Panc1 (cell line): ENCODE measurements at regions not wholly inside any gene's neighbourhood (a gene's known extent, or its start where the extent isn't known, plus 50 kb on each side); places are given as distances from the start of the nearest gene placed in this dataset.

Experiments
- ATAC-seq: fragments of 200-7000 bp; cut with Tn5 transposase; 2 replicates; pipeline ENCODE4 v1.9.1; 2020; ENCODE audit warnings: mild to moderate bottlenecking, moderate library complexity
- BruUV-seq: library from RNA; stranded (reverse); fragments of 400-500 nt; replicated peaks from 2 replicates; lab custom pipeline; 2021; lab: Mats Ljungman, UMichigan
- CTCF ChIA-PET: fragments of 300-600 bp; sonication (Branson Sonifier 250); formaldehyde crosslinking; loops from one replicate; lab custom pipeline; 2022; ENCODE audit warnings: antibody characterized with exemption; lab: Charles Lee
- POLR2A ChIA-PET: fragments of 300-600 bp; sonication (Branson Sonifier 250); formaldehyde crosslinking; loops from one replicate; lab custom pipeline; 2022; ENCODE audit warnings: antibody characterized with exemption; lab: Charles Lee
- DNase-seq: peaks from one replicate; pipeline ENCODE4 v3.0.0-alpha.2; 2010; ENCODE audit warnings: low read depth, low spot score
- H3K27ac ChIP-seq: 2 replicates; pipeline ENCODE4 v1.5.1; 2011; ENCODE audit warnings: mild to moderate bottlenecking, low read length, inconsistent platforms
- H3K27me3 ChIP-seq: fragments of 200-500 bp; sonication (Bioruptor generic); 2 replicates; pipeline ENCODE4 v1.6.0; 2014; ENCODE audit warnings: low read length, inconsistent platforms; ENCODE audit not compliant: control insufficient read depth, insufficient read depth
- H3K36me3 ChIP-seq: fragments of 200-500 bp; sonication (Bioruptor generic); 2 replicates; pipeline ENCODE4 v1.5.1; 2014; ENCODE audit warnings: inconsistent platforms, mild to moderate bottlenecking, low read length, moderate library complexity; ENCODE audit not compliant: control insufficient read depth, insufficient read depth
- H3K4me1 ChIP-seq: 2 replicates; pipeline ENCODE4 v1.5.1; 2011; ENCODE audit warnings: inconsistent platforms, mild to moderate bottlenecking, low read length, moderate library complexity; ENCODE audit not compliant: control insufficient read depth, insufficient read depth
- H3K4me3 ChIP-seq, 2 experiments: 2 replicates each; pipeline ENCODE4 v1.5.1; 2011 to 2012; ENCODE audit warnings: low read depth in 2 of 2, low read length in 2 of 2, mild to moderate bottlenecking in 2 of 2, inconsistent platforms in 1 of 2, moderate library complexity in 1 of 2
- H3K9me3 ChIP-seq: fragments of 200-500 bp; sonication (Bioruptor generic); 2 replicates; pipeline ENCODE4 v1.5.1; 2014; ENCODE audit warnings: low read depth, mild to moderate bottlenecking, inconsistent platforms, low read length, moderate library complexity; ENCODE audit not compliant: control insufficient read depth, insufficient read depth
- POLR2AphosphoS5 ChIP-seq: IDR thresholded peaks from 2 replicates; pipeline ENCODE4 v1.6.1; 2012; ENCODE audit warnings: mild to moderate bottlenecking, low read depth, low read length, moderate library complexity
- SIN3A ChIP-seq: IDR thresholded peaks from 2 replicates; pipeline ENCODE4 v1.6.1; 2012; ENCODE audit warnings: low read depth, mild to moderate bottlenecking, low read length, moderate library complexity, borderline replicate concordance; ENCODE audit not compliant: insufficient read depth
- TCF7L2 ChIP-seq: IDR thresholded peaks from 2 replicates; pipeline ENCODE4 v1.6.1; 2011; ENCODE audit warnings: mild to moderate bottlenecking, low read depth, low read length, inconsistent platforms
- in situ Hi-C: cut with HindIII; loops from 2 replicates; pipeline ENCODE4 v1.10.0; 2016; ENCODE audit warnings: low sequenced_read_pairs, low pct_unique_long_range_greater_than_20kb
- intact Hi-C: fragments of 100-400 bp; cut with micrococcal nuclease; formaldehyde crosslinking; loops from one replicate; pipeline ENCODE4 v1.10.0; 2022; ENCODE audit not compliant: unreplicated experiment
- TF ChIP-seq, protein P1 (sequence below): fragments of 450-650 bp; IDR thresholded peaks from 2 replicates; pipeline ENCODE4 v1.5.1; 2017; ENCODE audit warnings: mild to moderate bottlenecking
- TF ChIP-seq, protein P2 (sequence below), 2 experiments: IDR thresholded peaks; 2 replicates each; pipeline ENCODE4 v1.6.1; 2011 to 2012; ENCODE audit warnings: low read depth in 2 of 2, control low read depth in 1 of 2, low read length in 1 of 2, mild to moderate bottlenecking in 1 of 2, moderate library complexity in 1 of 2; ENCODE audit not compliant: insufficient read depth in 1 of 2

DNA sequence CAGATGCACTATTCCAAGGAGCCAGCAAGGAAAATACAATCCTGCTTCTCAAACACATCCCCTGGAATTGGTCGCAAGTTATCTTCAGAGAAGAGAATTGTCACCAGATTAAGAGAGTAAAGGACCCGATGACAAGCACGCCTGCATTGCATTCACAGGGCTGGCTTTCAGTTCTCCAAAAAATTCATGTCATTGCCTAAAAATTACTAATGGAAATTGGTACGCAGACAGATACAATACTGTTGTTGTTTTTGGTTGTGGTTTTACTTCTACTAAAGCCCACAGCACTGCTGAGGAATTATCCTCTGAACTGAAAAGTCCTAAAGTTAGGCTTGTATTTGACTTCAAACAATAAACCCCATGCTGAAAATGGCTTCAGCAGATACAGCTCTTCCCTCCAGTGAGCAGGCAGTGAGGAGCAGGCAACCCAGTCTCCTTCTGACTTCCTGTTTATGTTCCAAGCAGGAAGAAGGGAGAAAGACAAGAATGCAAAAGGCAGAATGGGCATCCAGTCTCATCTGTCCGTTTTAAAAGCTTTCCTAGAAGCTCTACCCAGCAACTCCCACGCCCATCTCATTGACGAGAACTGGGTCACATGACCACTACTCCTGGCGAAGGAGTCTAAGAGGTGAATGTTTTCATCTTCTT lies 80.6 kb upstream of the ZNF366 start:
- DNase-seq (no peak), ATAC-seq (no peak)
- TF ChIP-seq POLR2AphosphoS5 (no peak), TCF7L2 (no peak)
- TF ChIP-seq, protein P1, sequence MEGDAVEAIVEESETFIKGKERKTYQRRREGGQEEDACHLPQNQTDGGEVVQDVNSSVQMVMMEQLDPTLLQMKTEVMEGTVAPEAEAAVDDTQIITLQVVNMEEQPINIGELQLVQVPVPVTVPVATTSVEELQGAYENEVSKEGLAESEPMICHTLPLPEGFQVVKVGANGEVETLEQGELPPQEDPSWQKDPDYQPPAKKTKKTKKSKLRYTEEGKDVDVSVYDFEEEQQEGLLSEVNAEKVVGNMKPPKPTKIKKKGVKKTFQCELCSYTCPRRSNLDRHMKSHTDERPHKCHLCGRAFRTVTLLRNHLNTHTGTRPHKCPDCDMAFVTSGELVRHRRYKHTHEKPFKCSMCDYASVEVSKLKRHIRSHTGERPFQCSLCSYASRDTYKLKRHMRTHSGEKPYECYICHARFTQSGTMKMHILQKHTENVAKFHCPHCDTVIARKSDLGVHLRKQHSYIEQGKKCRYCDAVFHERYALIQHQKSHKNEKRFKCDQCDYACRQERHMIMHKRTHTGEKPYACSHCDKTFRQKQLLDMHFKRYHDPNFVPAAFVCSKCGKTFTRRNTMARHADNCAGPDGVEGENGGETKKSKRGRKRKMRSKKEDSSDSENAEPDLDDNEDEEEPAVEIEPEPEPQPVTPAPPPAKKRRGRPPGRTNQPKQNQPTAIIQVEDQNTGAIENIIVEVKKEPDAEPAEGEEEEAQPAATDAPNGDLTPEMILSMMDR = no peak
- POLR2A ChIA-PET = no interaction called here
- BruUV-seq = no TSS peak
- H3K4me1 ChIP-seq = no peaks in the 10 kb centered on the region
- no peak overlapping the region for H3K27ac ChIP-seq
- no peaks in the 10 kb centered on the region for H3K27me3 ChIP-seq
- H3K9me3 ChIP-seq = no peaks in the 10 kb centered on the region
- in situ Hi-C loops = no loop called here
- CTCF ChIA-PET = no interaction called here
- H3K4me3 ChIP-seq = no peak overlapping the region
- intact Hi-C loops = no loop called here
- no peaks in the 10 kb centered on the region for H3K36me3 ChIP-seq

GRCh38 chr5:72586788-72587530 lies 79.7 kb upstream of the ZNF366 start:
- in situ Hi-C loops (no loop called here), intact Hi-C loops (no loop called here)
- DNase-seq = no peak
- ChIA-PET POLR2A (no interaction called here), CTCF (no interaction called here)
- H3K27me3 ChIP-seq = no peaks in the 10 kb centered on the region
- BruUV-seq = no TSS peak
- TF ChIP-seq POLR2AphosphoS5 (no peak), SIN3A (no peak), TCF7L2 (no peak)
- TF ChIP-seq, protein P2, sequence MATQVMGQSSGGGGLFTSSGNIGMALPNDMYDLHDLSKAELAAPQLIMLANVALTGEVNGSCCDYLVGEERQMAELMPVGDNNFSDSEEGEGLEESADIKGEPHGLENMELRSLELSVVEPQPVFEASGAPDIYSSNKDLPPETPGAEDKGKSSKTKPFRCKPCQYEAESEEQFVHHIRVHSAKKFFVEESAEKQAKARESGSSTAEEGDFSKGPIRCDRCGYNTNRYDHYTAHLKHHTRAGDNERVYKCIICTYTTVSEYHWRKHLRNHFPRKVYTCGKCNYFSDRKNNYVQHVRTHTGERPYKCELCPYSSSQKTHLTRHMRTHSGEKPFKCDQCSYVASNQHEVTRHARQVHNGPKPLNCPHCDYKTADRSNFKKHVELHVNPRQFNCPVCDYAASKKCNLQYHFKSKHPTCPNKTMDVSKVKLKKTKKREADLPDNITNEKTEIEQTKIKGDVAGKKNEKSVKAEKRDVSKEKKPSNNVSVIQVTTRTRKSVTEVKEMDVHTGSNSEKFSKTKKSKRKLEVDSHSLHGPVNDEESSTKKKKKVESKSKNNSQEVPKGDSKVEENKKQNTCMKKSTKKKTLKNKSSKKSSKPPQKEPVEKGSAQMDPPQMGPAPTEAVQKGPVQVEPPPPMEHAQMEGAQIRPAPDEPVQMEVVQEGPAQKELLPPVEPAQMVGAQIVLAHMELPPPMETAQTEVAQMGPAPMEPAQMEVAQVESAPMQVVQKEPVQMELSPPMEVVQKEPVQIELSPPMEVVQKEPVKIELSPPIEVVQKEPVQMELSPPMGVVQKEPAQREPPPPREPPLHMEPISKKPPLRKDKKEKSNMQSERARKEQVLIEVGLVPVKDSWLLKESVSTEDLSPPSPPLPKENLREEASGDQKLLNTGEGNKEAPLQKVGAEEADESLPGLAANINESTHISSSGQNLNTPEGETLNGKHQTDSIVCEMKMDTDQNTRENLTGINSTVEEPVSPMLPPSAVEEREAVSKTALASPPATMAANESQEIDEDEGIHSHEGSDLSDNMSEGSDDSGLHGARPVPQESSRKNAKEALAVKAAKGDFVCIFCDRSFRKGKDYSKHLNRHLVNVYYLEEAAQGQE (IDR thresholded peaks at IDR 0.05; ENCODE audit: insufficient read depth in 1 of 2, low read depth in 2 of 2, low read length in 1 of 2) = no peak
- TF ChIP-seq, protein P1 = no peak
- no peak for ATAC-seq
- no peaks in the 10 kb centered on the region for H3K9me3 ChIP-seq
- no peaks in the 10 kb centered on the region for H3K36me3 ChIP-seq
- no peak overlapping the region for H3K27ac ChIP-seq
- H3K4me3 ChIP-seq = no peak overlapping the region
- no peaks in the 10 kb centered on the region for H3K4me1 ChIP-seq
